Keratinocyte (primary cell): ENCODE measurements at regions not wholly inside any gene's neighbourhood (a gene's known extent, or its start where the extent isn't known, plus 50 kb on each side); places are given as distances from the start of the nearest gene placed in this dataset.
"Not testable (repeated sequence)": the region's sequence is repeated elsewhere in the genome, so short reads cannot be mapped to it uniquely, and the experiment has no call there.

ENCODE experiments used
- CTCF ChIP-seq, 3 experiments: IDR thresholded peaks in 1 of 3; conservative IDR thresholded peaks in 1 of 3; optimal IDR thresholded peaks in 1 of 3; 2 replicates in 2 of 3; 3 replicates in 1 of 3; pipeline versions ENCODE3 to v1.5.1; 2011; ENCODE audit warnings: low read length in 3 of 3, mild to moderate bottlenecking in 3 of 3, moderate library complexity in 2 of 3, control low read depth in 1 of 3, inconsistent platforms in 1 of 3; ENCODE audit not compliant: insufficient read depth in 2 of 3; ENCODE audit errors: extremely low read depth in 1 of 3
- EZH2 ChIP-seq: IDR thresholded peaks from one replicate; pipeline ENCODE4 v1.6.1; 2012; ENCODE audit warnings: inconsistent platforms, mild to moderate bottlenecking, low read length, moderate library complexity

- not testable (repeated sequence) for TF ChIP-seq CTCF (optimal IDR thresholded peaks at IDR 0.05 in 1 of 3, IDR thresholded peaks at IDR 0.05 in 1 of 3, conservative IDR thresholded peaks at IDR 0.05 in 1 of 3; ENCODE audit: extremely low read depth in 1 of 3, insufficient read depth in 2 of 3, low read length in 3 of 3); EZH2
Observed at GRCh38 chr2:111533557-111534247, 350.3 kb downstream of the ANAPC1 start.
